ENCODE measurements at regions not wholly inside any gene's neighbourhood (a gene's known extent, or its start where the extent isn't known, plus 50 kb on each side); places are given as distances from the start of the nearest gene placed in this dataset.

- Mint-ChIP-seq H3K9me3 (ENCODE audit: unreplicated experiment) (peaks cover 2% of the 10 kb centered on the region), H3K27ac (ENCODE audit: unreplicated experiment) (no peak overlapping the region), H3K27me3 (ENCODE audit: low read depth, unreplicated experiment) (no peaks in the 10 kb centered on the region), H3K4me1 (ENCODE audit: low read depth, unreplicated experiment) (peaks cover 5% of the 10 kb centered on the region), H3K36me3 (ENCODE audit: low read depth, unreplicated experiment) (no peaks in the 10 kb centered on the region), H3K4me3 (ENCODE audit: unreplicated experiment) (no peak overlapping the region)
- TF ChIP-seq CTCF (IDR thresholded peaks at IDR 0.05; ENCODE audit: insufficient read depth, low read depth, low read length) (no peak), EZH2 (IDR thresholded peaks at IDR 0.05; ENCODE audit: insufficient read depth, low read length) (no peak)
- Histone ChIP-seq H3K9me3 (ENCODE audit: insufficient read depth, low read depth, low read length) (peaks cover 3% of the 10 kb centered on the region), H3K79me2 (ENCODE audit: insufficient read depth, low read length) (no peaks in the 10 kb centered on the region), H2AFZ (ENCODE audit: low read depth, low read length) (no peak overlapping the region), H3K27me3 (ENCODE audit: insufficient read depth, low read length) (no peaks in the 10 kb centered on the region), H4K20me1 (ENCODE audit: insufficient read depth, low read length) (no peaks in the 10 kb centered on the region), H3K4me2 (ENCODE audit: low read length) (no peak overlapping the region), H3K27ac (ENCODE audit: low read depth, low read length) (no peak overlapping the region), H3K4me1 (ENCODE audit: insufficient read depth, low read length) (no peaks in the 10 kb centered on the region), H3K36me3 (ENCODE audit: insufficient read depth, low read length) (no peaks in the 10 kb centered on the region), H3K9ac (ENCODE audit: low read length) (no peak overlapping the region), H3K4me3 (ENCODE audit: insufficient read depth, low read depth, low read length) (no peak overlapping the region)
- DNase-seq (ENCODE audit: low read depth) (no peak), FAIRE-seq (no peak)
Observed at GRCh38 chr17:27990100-27990499, 52.4 kb upstream of the NLK start.

- DNase-seq (ENCODE audit: low read depth) (no peak), FAIRE-seq (no peak)
- H3K36me3 ChIP-seq (ENCODE audit: insufficient read depth, low read length): no peaks in the 10 kb centered on the region
- H3K79me2 ChIP-seq (ENCODE audit: insufficient read depth, low read length): no peaks in the 10 kb centered on the region
- H3K4me1 Mint-ChIP-seq (ENCODE audit: low read depth, unreplicated experiment): peaks cover 11% of the 10 kb centered on the region
- no peak overlapping the region for H3K9ac ChIP-seq (ENCODE audit: low read length)
- H3K27ac ChIP-seq (ENCODE audit: low read depth, low read length): no peak overlapping the region
- no peak overlapping the region for H2AFZ ChIP-seq (ENCODE audit: low read depth, low read length)
- TF ChIP-seq EZH2 (IDR thresholded peaks at IDR 0.05; ENCODE audit: insufficient read depth, low read length): no peak
- no peak overlapping the region for H3K4me3 ChIP-seq (ENCODE audit: insufficient read depth, low read depth, low read length)
- H3K27me3 ChIP-seq (ENCODE audit: insufficient read depth, low read length): no peaks in the 10 kb centered on the region
- no peaks in the 10 kb centered on the region for H4K20me1 ChIP-seq (ENCODE audit: insufficient read depth, low read length)
- H3K36me3 Mint-ChIP-seq (ENCODE audit: low read depth, unreplicated experiment): no peaks in the 10 kb centered on the region
- H3K27ac Mint-ChIP-seq (ENCODE audit: unreplicated experiment): no peak overlapping the region
- no peak overlapping the region for H3K4me2 ChIP-seq (ENCODE audit: low read length)
- H3K9me3 Mint-ChIP-seq (ENCODE audit: unreplicated experiment): peaks cover 2% of the 10 kb centered on the region
- no peaks in the 10 kb centered on the region for H3K27me3 Mint-ChIP-seq (ENCODE audit: low read depth, unreplicated experiment)
- H3K4me1 ChIP-seq (ENCODE audit: insufficient read depth, low read length): no peaks in the 10 kb centered on the region
- peaks cover 3% of the 10 kb centered on the region for H3K9me3 ChIP-seq (ENCODE audit: insufficient read depth, low read depth, low read length)
- no peak overlapping the region for H3K4me3 Mint-ChIP-seq (ENCODE audit: unreplicated experiment)
Observed at GRCh38 chr17:27990979-27991378, 51.5 kb upstream of the NLK start.

GRCh38 chr17:27991462-27991993 lies 50.9 kb upstream of the NLK start:
- no peak for FAIRE-seq
- H3K9ac ChIP-seq (ENCODE audit: low read length): no peak overlapping the region
- no peaks in the 10 kb centered on the region for H3K36me3 Mint-ChIP-seq (ENCODE audit: low read depth, unreplicated experiment)
- no peaks in the 10 kb centered on the region for H4K20me1 ChIP-seq (ENCODE audit: insufficient read depth, low read length)
- no peak overlapping the region for H2AFZ ChIP-seq (ENCODE audit: low read depth, low read length)
- no peak overlapping the region for H3K4me3 ChIP-seq (ENCODE audit: insufficient read depth, low read depth, low read length)
- peaks cover 3% of the 10 kb centered on the region for H3K9me3 ChIP-seq (ENCODE audit: insufficient read depth, low read depth, low read length)
- no peaks in the 10 kb centered on the region for H3K79me2 ChIP-seq (ENCODE audit: insufficient read depth, low read length)
- no peak for DNase-seq (ENCODE audit: low read depth)
- H3K27ac ChIP-seq (ENCODE audit: low read depth, low read length): no peak overlapping the region
- H3K27me3 ChIP-seq (ENCODE audit: insufficient read depth, low read length): no peaks in the 10 kb centered on the region
- H3K4me1 ChIP-seq (ENCODE audit: insufficient read depth, low read length): no peaks in the 10 kb centered on the region
- H3K27ac Mint-ChIP-seq (ENCODE audit: unreplicated experiment): no peak overlapping the region
- peaks cover 2% of the 10 kb centered on the region for H3K9me3 Mint-ChIP-seq (ENCODE audit: unreplicated experiment)
- H3K27me3 Mint-ChIP-seq (ENCODE audit: low read depth, unreplicated experiment): no peaks in the 10 kb centered on the region
- no peak for TF ChIP-seq CTCF (IDR thresholded peaks at IDR 0.05; ENCODE audit: insufficient read depth, low read depth, low read length)
- no peak for TF ChIP-seq EZH2 (IDR thresholded peaks at IDR 0.05; ENCODE audit: insufficient read depth, low read length)
- H3K4me3 Mint-ChIP-seq (ENCODE audit: unreplicated experiment): no peak overlapping the region
- H3K36me3 ChIP-seq (ENCODE audit: insufficient read depth, low read length): no peaks in the 10 kb centered on the region
- H3K4me2 ChIP-seq (ENCODE audit: low read length): no peak overlapping the region
- H3K4me1 Mint-ChIP-seq (ENCODE audit: low read depth, unreplicated experiment): peaks cover 15% of the 10 kb centered on the region
